H7 (cell line): ENCODE measurements at regions not wholly inside any gene's neighbourhood (a gene's known extent, or its start where the extent isn't known, plus 50 kb on each side); places are given as distances from the start of the nearest gene placed in this dataset.

Experiments
- DNase-seq: peaks from one replicate; pipeline ENCODE4 v3.0.0; 2012
- H3K27me3 ChIP-seq: 2 replicates; pipeline ENCODE4 v1.6.0; 2011; ENCODE audit warnings: mild to moderate bottlenecking, low read length; ENCODE audit not compliant: control insufficient read depth, insufficient read depth
- H3K36me3 ChIP-seq: replicated peaks from 2 replicates; pipeline ENCODE4 v1.5.1; 2011; ENCODE audit warnings: low read length; ENCODE audit not compliant: control insufficient read depth, insufficient read depth
- H3K4me3 ChIP-seq: 2 replicates; pipeline ENCODE4 v1.5.1; 2011; ENCODE audit warnings: low read depth, mild to moderate bottlenecking, control low read depth, low read length, moderate library complexity; ENCODE audit not compliant: insufficient read depth

DNA sequence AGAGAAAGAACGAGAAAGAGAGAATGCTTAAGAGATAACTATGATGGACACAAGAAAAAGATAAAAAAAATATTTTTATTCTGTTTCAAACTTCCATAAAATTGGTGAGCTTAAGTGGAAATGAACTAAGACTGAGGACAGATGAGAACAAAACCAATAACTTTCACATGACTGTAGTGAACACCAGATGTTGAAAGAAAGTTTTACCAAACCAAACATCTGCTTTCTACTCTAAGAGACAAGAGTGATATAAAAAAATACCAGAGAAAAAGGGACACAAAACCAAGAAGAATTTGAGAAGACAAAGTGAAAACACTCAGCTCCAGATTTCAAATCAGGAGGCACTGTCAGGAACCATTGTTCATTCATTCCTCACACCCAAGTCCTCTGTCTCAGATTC, 147.9 kb downstream of the IMPG2 start:
- DNase-seq: no peak
- Histone ChIP-seq H3K36me3 (no peaks in the 10 kb centered on the region), H3K27me3 (no peaks in the 10 kb centered on the region), H3K4me3 (no peak overlapping the region)

DNA sequence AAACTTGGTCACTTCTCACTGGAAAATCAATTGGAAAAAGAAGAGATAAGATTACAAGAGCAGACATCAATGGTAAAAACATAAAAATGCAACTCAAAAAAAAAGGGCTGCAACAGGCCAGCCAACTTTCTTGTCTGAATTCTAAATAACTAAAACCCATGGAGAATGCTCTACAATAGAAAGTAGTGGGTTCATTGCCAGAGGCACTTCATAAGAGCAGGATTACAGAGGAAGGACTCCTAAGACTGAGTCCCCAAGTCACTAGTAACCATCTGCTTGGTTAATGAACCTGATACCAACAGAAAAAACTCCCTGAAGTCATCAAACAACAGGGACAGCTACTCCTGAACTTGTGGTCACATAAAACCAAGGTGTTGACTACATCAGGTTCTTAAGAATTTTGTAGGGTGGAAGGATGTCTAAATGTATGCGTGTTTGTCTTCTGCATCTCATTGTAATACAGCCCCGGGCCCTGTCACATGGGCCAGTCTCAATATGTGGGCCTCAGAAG, 148.6 kb downstream of the IMPG2 start:
- no peak for DNase-seq
- H3K36me3 ChIP-seq: no peaks in the 10 kb centered on the region
- no peaks in the 10 kb centered on the region for H3K27me3 ChIP-seq
- H3K4me3 ChIP-seq: no peak overlapping the region

- no peak overlapping the region for H3K4me3 ChIP-seq
- no peak for DNase-seq
- no peaks in the 10 kb centered on the region for H3K27me3 ChIP-seq
- no peaks in the 10 kb centered on the region for H3K36me3 ChIP-seq
Measured at GRCh38 chr3:101170806-101171558, 149.4 kb downstream of the IMPG2 start.

DNA sequence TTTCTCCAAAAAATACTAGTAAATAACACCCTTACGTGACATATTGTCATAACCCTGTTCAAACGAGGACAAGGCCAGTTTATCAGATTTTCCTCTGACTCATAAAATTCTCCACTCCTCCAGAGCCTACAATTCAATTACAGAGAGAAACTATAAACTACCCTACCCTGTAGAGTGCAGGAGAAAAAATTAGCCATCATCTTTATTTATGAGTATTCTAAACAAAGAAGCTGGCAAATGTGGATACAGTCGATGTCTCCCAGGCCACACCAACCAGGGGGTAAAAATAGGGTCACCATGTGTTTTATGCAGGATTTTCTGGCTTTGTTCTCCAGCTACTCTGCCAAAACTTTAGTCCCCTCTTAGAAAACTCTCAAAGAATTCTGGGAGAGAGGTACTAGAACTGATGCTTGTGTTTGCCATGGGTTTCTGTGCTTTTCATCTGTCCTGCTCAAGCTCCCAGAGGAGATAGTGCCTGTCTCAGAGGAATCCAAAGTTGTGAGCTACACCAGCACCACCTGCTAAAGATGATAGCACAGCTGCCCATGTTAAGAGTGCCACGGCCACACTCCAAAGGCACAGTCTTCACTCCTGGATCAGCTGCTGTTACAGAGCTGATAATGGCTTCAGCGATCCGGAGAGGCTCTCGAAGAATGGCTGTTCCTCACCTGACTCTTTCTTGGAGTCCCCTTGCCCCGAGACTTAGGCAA, 150.2 kb downstream of the IMPG2 start:
- Histone ChIP-seq H3K4me3 (no peak overlapping the region), H3K27me3 (no peaks in the 10 kb centered on the region), H3K36me3 (no peaks in the 10 kb centered on the region)
- no peak for DNase-seq

GRCh38 chr3:101169516-101169915, 150.9 kb downstream of the IMPG2 start:
- no peak overlapping the region for H3K4me3 ChIP-seq
- no peaks in the 10 kb centered on the region for H3K27me3 ChIP-seq
- H3K36me3 ChIP-seq: no peaks in the 10 kb centered on the region
- DNase-seq: no peak

- H3K4me3 ChIP-seq: no peak overlapping the region
- no peaks in the 10 kb centered on the region for H3K27me3 ChIP-seq
- no peaks in the 10 kb centered on the region for H3K36me3 ChIP-seq
- DNase-seq: no peak
Measured at GRCh38 chr3:101167376-101167775, 153.0 kb downstream of the IMPG2 start.

- Histone ChIP-seq H3K27me3 (no peaks in the 10 kb centered on the region), H3K4me3 (no peak overlapping the region), H3K36me3 (no peaks in the 10 kb centered on the region)
- no peak for DNase-seq
Measured at GRCh38 chr3:101166150-101166549, 154.2 kb downstream of the IMPG2 start.

DNA sequence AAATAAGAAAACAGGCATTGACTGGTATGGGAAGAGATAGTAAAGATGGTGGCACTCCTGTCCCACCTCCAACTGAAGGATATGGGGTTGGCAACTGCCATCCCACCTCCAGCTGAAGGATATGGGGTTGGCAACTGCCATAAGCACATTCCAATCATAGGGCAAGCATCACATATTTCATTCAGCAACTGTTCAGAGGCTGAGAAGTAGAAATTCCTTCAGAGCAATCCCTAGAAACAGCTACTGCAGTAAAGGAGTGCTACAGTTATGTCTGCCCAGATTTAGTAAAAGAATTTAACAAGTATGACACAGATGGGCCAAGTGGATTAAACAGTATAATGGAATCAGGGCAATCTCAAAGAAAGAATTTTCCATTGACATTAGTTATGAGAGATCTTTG, 156.8 kb downstream of the IMPG2 start:
- no peak for DNase-seq
- Histone ChIP-seq H3K4me3 (no peak overlapping the region), H3K36me3 (no peaks in the 10 kb centered on the region), H3K27me3 (no peaks in the 10 kb centered on the region)

DNA sequence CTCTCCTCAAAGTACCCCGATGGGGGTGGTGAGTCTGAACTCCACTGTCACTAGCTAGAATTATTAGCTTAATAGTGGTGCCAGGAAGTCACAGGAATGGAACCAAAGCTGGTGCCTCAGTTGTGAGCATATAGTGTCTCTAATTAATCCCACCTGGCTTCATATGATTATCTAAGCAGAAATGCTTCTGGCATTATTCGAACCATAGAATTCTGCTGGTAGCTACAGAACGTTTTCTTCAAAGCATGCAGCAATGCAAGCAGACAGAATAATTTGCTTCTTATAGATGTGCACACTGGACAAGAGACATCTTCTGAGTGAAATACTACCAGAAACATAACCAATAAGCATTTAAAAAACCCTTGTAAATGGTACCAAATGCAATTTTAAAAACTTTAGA, 160.9 kb downstream of the IMPG2 start:
- no peak for DNase-seq
- Histone ChIP-seq H3K4me3 (no peak overlapping the region), H3K27me3 (no peaks in the 10 kb centered on the region), H3K36me3 (no peaks in the 10 kb centered on the region)

DNA sequence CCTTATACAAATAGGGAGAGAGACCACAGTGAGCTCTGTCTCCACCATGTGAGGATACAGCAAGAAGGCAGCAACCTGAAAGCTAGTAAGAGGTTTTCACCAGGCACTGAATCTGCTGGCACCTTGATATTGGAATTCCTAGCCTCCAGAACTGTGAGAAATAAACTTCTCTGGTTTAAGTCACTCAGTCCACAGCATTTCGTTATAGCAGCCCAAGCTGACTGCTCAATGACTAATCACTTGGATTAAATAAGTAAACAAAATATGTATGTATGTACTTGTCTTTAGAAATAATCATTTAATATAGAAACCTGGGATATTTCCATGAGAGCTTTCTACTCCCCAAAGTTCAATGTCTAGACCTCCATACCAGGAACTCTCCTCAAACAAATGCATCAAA, 162.0 kb downstream of the IMPG2 start:
- no peak for DNase-seq
- no peaks in the 10 kb centered on the region for H3K27me3 ChIP-seq
- H3K36me3 ChIP-seq: no peaks in the 10 kb centered on the region
- H3K4me3 ChIP-seq: no peak overlapping the region

- H3K36me3 ChIP-seq: no peaks in the 10 kb centered on the region
- DNase-seq: no peak
- no peaks in the 10 kb centered on the region for H3K27me3 ChIP-seq
- H3K4me3 ChIP-seq: no peak overlapping the region
Measured at GRCh38 chr3:101156787-101157345, 163.5 kb downstream of the IMPG2 start.

- no peak for DNase-seq
- Histone ChIP-seq H3K27me3 (no peaks in the 10 kb centered on the region), H3K36me3 (no peaks in the 10 kb centered on the region), H3K4me3 (no peak overlapping the region)
Measured at GRCh38 chr3:101155825-101156224, 162.6 kb upstream of the ABI3BP start.

GRCh38 chr3:101154401-101154800, 161.2 kb upstream of the ABI3BP start:
- Histone ChIP-seq H3K36me3 (no peaks in the 10 kb centered on the region), H3K27me3 (no peaks in the 10 kb centered on the region), H3K4me3 (no peak overlapping the region)
- no peak for DNase-seq

GRCh38 chr3:101151286-101151913, 158.2 kb upstream of the ABI3BP start:
- no peaks in the 10 kb centered on the region for H3K36me3 ChIP-seq
- no peak overlapping the region for H3K4me3 ChIP-seq
- DNase-seq: no peak
- H3K27me3 ChIP-seq: no peaks in the 10 kb centered on the region

- no peak for DNase-seq
- H3K4me3 ChIP-seq: no peak overlapping the region
- H3K27me3 ChIP-seq: no peaks in the 10 kb centered on the region
- no peaks in the 10 kb centered on the region for H3K36me3 ChIP-seq
Measured at GRCh38 chr3:101150504-101150903, 157.3 kb upstream of the ABI3BP start.
